ENCODE measurements at regions not wholly inside any gene's neighbourhood (a gene's known extent, or its start where the extent isn't known, plus 50 kb on each side); places are given as distances from the start of the nearest gene placed in this dataset.

- TF ChIP-seq POLR2A (IDR thresholded peaks at IDR 0.05; ENCODE audit: low read depth) (no peak), CTCF (IDR thresholded peaks at IDR 0.05) (no peak), EP300 (IDR thresholded peaks at IDR 0.05) (no peak)
Observed at GRCh38 chr10:109317746-109318366, 605.5 kb downstream of the XPNPEP1 start.
